GM06990 (cell line): ENCODE measurements at regions not wholly inside any gene's neighbourhood (a gene's known extent, or its start where the extent isn't known, plus 50 kb on each side); places are given as distances from the start of the nearest gene placed in this dataset.

ENCODE experiments used
- DNase-seq: peaks from one replicate; pipeline ENCODE4 v3.0.0-alpha.2; 2011; ENCODE audit not compliant: insufficient read length; ENCODE audit errors: extremely low read depth
- H3K27me3 ChIP-seq: replicated peaks from 2 replicates; pipeline ENCODE4 v1.6.0; 2011; ENCODE audit warnings: low read length; ENCODE audit not compliant: control insufficient read depth, insufficient read depth
- H3K36me3 ChIP-seq: 2 replicates; pipeline ENCODE4 v1.5.1; 2011; ENCODE audit warnings: low read length; ENCODE audit not compliant: control insufficient read depth, insufficient read depth
- H3K4me3 ChIP-seq: replicated peaks from 2 replicates; pipeline ENCODE4 v1.5.1; 2011; ENCODE audit warnings: low read depth, mild to moderate bottlenecking, control low read depth, low read length
- TF ChIP-seq, protein P1 (sequence below): IDR thresholded peaks from 2 replicates; pipeline ENCODE4 v1.5.1; 2011; ENCODE audit warnings: low read length, control low read depth, mild to moderate bottlenecking, inconsistent platforms; ENCODE audit not compliant: insufficient read depth, poor library complexity, severe bottlenecking

DNA sequence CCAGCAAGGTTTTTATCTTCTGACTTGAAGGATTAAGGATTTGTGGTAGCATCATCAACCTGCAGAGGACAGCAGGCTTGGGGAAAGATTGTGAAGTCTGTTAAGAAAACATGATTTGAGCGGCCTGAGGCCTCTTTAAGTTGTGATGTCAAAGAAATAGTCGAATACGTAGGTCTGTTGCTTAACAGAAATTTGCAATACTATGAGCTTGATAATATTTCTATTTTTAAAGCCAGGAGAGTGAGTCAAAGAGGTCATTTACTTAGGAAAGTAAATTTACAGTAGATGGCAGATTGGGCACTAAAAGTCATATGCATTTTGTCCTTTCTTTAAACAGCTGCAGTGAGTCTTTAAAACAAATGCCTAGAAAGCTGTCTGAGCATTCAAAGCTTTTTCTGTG is 336.3 kb downstream of the DIPK2A start:
- TF ChIP-seq, protein P1, sequence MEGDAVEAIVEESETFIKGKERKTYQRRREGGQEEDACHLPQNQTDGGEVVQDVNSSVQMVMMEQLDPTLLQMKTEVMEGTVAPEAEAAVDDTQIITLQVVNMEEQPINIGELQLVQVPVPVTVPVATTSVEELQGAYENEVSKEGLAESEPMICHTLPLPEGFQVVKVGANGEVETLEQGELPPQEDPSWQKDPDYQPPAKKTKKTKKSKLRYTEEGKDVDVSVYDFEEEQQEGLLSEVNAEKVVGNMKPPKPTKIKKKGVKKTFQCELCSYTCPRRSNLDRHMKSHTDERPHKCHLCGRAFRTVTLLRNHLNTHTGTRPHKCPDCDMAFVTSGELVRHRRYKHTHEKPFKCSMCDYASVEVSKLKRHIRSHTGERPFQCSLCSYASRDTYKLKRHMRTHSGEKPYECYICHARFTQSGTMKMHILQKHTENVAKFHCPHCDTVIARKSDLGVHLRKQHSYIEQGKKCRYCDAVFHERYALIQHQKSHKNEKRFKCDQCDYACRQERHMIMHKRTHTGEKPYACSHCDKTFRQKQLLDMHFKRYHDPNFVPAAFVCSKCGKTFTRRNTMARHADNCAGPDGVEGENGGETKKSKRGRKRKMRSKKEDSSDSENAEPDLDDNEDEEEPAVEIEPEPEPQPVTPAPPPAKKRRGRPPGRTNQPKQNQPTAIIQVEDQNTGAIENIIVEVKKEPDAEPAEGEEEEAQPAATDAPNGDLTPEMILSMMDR = no peak
- H3K27me3 ChIP-seq = no peaks in the 10 kb centered on the region
- no peak for DNase-seq
- no peak overlapping the region for H3K4me3 ChIP-seq
- no peaks in the 10 kb centered on the region for H3K36me3 ChIP-seq

DNA sequence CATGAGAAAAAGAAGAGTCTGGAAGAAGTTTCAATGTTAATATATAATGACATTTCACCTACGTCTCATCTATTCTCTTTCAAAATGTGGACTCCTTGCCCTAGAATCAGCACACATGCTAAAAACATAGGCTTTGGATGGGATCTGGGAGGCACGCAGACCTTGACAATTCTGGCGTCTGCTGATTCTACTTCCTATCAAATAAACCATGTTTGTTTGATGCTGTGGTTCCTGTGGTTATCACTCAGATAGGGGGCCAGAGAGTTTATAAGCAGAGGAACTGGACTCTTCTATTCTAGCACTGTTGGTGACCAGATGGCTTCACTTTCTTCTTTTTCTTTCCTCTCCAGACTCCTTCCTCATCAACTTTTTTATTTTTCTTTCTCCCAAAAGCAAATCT is 336.8 kb downstream of the DIPK2A start:
- Histone ChIP-seq H3K27me3 (no peaks in the 10 kb centered on the region), H3K4me3 (no peak overlapping the region), H3K36me3 (no peaks in the 10 kb centered on the region)
- DNase-seq = no peak
- TF ChIP-seq, protein P1 = no peak

DNA sequence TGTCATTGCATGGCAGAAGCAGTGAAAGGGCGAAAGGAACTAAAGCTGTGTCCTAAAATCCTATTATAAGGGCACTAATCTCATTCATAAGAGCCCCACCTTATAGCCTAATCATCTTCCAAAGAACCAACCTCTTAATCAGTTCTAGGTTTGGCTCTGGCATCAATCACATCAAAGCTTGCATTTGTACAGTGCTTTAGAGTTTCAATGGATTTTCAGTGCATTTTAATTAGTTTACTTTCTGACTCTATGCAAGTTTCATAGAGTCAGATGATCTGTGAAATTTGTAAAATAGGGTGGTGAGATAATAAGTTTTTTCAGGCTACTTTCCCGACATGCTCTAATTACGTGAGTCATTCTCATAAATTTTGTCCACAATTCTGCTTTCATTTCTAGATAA is 341.1 kb downstream of the DIPK2A start:
- Histone ChIP-seq H3K4me3 (no peak overlapping the region), H3K36me3 (no peaks in the 10 kb centered on the region), H3K27me3 (no peaks in the 10 kb centered on the region)
- TF ChIP-seq, protein P1 = no peak
- DNase-seq = no peak

DNA sequence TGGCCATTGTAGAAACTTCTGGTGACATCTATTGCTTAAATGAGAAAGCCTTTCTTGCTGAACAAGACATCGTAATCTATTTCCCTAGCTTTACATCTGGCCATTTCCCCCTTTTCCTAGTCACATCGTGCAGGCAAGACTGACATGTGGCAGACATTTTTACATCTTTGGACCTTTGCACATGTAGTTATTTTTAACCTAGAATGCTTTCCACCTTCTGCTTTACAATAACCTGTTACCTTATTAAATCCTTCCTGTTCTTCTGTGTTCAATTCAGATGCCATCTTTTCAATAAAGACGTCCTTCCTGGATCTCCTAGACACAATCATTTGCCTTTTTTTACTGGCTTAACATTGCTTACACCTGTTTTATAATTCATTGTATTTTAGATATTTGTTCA is 343.3 kb downstream of the DIPK2A start:
- DNase-seq = no peak
- TF ChIP-seq, protein P1 = no peak
- H3K4me3 ChIP-seq = no peak overlapping the region
- no peaks in the 10 kb centered on the region for H3K36me3 ChIP-seq
- no peaks in the 10 kb centered on the region for H3K27me3 ChIP-seq

DNA sequence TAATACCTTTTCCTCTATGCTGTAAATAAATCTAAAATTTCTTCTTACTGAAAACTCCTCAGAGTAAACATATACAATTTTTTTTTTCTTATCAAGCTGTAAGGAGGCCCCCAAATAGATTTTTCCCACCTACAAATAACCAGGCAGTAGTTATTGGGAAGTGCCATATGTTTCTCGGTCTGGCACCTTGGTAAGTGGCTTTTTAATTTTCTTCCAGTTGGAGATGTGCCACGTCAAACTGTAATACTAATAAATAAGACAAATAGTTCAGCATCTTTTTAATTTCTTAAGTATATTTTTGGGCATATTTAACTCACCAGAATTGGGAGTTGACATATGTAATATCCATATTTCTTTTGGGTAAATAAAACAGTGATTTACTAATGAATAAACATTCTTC is 346.3 kb downstream of the DIPK2A start:
- DNase-seq = no peak
- TF ChIP-seq, protein P1 = no peak
- H3K4me3 ChIP-seq = no peak overlapping the region
- H3K36me3 ChIP-seq = no peaks in the 10 kb centered on the region
- H3K27me3 ChIP-seq = no peaks in the 10 kb centered on the region

DNA sequence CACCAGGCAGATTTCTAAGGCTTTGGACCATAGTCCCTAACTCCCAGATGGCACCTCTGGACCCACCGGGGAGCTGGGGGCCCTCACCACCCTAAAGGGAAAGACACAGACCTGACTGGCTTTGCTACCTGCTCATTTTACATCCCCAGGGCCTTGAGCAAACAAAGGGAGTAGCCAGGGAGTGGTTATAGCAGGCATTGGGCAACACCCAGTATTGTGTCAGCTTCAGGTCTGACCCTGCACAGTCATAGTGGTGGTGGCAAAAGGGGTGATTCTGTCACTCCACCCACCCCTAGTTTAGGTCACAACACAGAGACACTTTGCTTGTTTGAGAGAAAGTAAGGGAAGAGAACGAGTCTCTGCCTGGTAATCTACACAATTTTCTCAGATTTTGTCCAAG is 352.5 kb downstream of the DIPK2A start:
- TF ChIP-seq, protein P1 = no peak
- Histone ChIP-seq H3K4me3 (no peak overlapping the region), H3K27me3 (no peaks in the 10 kb centered on the region), H3K36me3 (no peaks in the 10 kb centered on the region)
- no peak for DNase-seq
